ENCODE measurements at regions not wholly inside any gene's neighbourhood (a gene's known extent, or its start where the extent isn't known, plus 50 kb on each side); places are given as distances from the start of the nearest gene placed in this dataset.

DNA sequence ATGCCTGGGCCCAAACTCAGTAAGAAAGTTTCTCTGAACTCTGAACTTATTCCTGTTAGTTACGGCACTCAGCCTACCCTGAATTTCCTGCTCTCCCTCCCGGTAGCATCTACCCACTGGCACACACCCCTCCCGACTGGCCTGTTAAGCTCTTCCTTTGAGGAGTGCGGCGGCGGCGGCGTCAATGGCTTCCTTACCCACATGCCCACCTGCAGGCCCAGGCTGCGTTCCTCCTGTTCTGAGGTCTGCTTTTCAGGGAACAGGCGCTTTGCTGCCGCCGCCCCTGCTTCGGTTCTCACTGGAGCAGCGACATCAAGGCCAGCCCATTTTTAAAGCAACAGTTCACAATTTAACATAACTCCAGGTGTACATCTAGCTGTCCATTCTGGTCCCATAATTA, 432.4 kb downstream of the DCDC2C start:
- H3K4me3 ChIP-seq (replicated peaks; ENCODE audit: low read depth, low read length), result no peak overlapping the region
- no peak for DNase-seq (ENCODE audit: extremely low read depth, low read depth)
- TF ChIP-seq, protein P1, sequence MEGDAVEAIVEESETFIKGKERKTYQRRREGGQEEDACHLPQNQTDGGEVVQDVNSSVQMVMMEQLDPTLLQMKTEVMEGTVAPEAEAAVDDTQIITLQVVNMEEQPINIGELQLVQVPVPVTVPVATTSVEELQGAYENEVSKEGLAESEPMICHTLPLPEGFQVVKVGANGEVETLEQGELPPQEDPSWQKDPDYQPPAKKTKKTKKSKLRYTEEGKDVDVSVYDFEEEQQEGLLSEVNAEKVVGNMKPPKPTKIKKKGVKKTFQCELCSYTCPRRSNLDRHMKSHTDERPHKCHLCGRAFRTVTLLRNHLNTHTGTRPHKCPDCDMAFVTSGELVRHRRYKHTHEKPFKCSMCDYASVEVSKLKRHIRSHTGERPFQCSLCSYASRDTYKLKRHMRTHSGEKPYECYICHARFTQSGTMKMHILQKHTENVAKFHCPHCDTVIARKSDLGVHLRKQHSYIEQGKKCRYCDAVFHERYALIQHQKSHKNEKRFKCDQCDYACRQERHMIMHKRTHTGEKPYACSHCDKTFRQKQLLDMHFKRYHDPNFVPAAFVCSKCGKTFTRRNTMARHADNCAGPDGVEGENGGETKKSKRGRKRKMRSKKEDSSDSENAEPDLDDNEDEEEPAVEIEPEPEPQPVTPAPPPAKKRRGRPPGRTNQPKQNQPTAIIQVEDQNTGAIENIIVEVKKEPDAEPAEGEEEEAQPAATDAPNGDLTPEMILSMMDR (IDR thresholded peaks at IDR 0.05; ENCODE audit: low read depth, low read length, missing control alignments), result no peak

DNA sequence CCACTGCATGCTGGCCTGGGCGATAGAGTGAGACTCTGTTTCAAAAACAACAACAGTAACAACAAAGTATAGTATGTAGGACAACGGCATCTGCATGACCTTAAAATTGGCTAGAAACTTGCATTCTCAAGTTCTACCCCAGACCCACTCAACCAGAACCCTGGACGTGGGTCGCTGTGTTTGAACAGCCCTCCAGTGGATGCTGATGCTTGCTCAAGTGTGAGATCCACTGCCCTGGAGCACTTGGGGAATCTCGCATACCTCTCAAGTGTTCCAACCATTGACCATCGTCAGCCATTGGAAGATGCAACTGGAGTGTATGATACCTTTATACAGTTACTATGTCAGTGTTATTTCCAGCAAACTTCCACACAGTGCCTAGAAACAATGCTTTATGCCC, 435.9 kb downstream of the DCDC2C start:
- no peak overlapping the region for H3K4me3 ChIP-seq (replicated peaks; ENCODE audit: low read depth, low read length)
- DNase-seq (ENCODE audit: extremely low read depth, low read depth), result no peak
- TF ChIP-seq, protein P1 (IDR thresholded peaks at IDR 0.05; ENCODE audit: low read depth, low read length, missing control alignments), result no peak

DNA sequence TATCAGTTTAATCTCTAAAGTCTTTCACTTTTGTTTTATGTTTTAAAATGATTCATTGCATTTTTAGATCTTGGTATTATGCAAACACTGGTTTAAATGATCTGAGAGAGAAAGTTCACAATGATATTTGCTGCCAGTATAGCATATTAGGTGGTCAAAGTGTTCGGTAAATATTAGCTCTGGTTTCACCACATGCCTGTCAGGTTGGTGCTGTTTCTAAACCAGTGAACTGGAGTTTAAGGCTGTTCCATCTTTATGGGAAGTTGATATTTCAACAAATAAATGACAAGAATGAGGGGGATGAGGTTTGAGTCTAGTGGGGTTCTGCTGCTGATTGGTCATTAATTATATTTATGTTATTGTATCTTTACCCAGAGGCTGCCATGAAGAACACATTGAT, 436.4 kb downstream of the DCDC2C start:
- no peak for DNase-seq (ENCODE audit: extremely low read depth, low read depth)
- H3K4me3 ChIP-seq (replicated peaks; ENCODE audit: low read depth, low read length), result no peak overlapping the region
- TF ChIP-seq, protein P1 (IDR thresholded peaks at IDR 0.05; ENCODE audit: low read depth, low read length, missing control alignments), result no peak

DNA sequence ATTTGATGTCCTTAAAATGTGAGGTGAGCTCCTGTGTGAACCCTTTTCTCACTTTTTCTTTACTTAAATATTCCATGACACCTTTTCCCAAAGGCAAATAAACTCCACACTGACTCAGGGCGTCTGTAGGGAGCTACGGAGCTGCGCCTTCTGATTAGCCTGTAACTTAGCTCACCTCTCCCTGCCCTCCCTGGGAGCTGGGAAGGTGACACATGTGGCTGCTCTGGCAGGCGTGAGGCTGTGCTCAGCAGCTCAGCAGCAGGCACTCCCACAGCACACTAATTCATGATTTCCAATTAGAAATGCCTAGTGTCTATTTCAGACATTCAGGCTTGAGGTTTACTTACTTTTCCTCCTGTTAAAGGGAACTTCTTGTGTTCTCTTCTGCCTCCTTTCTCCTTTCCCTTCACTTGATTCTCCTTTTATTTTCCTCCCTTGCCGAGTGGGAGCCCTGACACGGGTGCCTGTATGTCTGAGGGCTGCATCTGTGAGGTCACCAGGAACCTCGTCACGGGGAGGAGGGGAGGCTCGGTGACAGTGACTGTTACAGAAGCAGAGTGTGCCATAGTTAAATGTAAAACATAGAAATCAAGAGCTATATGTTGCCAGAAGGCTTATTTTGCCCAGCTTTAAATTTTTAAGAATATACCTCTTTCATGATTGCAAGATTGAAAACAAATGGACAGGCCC, 437.1 kb downstream of the DCDC2C start:
- TF ChIP-seq, protein P1 (IDR thresholded peaks at IDR 0.05; ENCODE audit: low read depth, low read length, missing control alignments), result no peak
- no peak overlapping the region for H3K4me3 ChIP-seq (replicated peaks; ENCODE audit: low read depth, low read length)
- DNase-seq (ENCODE audit: extremely low read depth, low read depth), result no peak

DNA sequence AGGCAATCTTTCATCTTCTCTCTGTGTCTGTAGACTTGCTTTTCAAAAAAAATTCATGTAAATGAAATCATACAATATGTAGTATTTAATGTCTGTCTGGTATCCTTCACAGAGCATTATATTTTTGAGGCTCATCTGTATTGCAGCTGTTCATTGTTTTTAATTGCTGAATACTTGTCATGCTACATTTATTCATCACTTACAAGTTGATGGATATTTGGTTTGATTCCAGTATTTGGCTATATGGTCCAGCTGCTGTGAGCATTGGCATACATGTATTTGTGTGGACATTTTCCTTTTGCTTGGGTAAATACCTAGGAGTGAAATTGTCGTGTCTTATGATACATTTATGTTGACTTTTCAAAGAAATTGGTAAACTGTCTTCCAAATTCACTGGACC, 441.4 kb downstream of the DCDC2C start:
- TF ChIP-seq, protein P1 (IDR thresholded peaks at IDR 0.05; ENCODE audit: low read depth, low read length, missing control alignments), result no peak
- DNase-seq (ENCODE audit: extremely low read depth, low read depth), result no peak
- no peak overlapping the region for H3K4me3 ChIP-seq (replicated peaks; ENCODE audit: low read depth, low read length)

DNA sequence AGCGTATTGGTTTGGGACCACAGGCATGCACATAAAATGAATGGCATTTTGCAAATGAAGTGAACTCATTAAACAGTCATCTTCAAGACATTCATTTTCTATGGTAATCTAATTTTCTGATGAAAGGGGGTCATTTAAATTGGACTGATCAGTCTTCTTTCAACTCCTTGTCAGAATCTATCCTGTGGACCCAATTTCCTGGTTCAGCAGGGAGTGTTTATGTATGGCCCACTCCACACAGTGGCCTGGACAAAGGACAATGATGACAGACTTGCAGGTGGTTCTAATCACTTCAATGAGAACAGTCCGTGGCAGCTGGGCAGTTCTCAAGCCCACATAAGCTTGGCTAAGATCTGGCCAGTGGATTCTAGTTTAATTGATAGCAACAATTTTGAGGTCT, 448.1 kb downstream of the DCDC2C start:
- DNase-seq (ENCODE audit: extremely low read depth, low read depth), result no peak
- TF ChIP-seq, protein P1 (IDR thresholded peaks at IDR 0.05; ENCODE audit: low read depth, low read length, missing control alignments), result no peak

DNA sequence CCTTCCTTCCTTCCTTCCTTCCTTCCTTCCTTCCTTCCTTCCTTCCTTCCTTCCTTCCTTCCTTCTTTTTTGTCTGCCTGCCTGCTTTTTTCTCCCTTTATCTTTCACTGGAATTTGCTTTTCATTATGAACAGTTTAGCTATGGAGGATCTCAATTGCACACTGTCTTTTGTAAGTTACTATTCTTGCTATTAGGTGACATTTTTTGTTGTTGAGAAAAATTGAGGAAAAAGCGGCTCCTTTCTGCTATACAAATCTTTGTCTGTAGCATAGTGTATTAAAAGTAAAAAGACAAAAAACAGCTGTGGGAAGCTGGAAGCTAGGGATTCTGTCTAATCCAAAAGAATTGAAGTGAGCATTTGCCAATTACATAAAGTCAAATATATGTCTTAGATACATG, 448.7 kb downstream of the DCDC2C start:
- DNase-seq (ENCODE audit: extremely low read depth, low read depth), result no peak
- H3K4me3 ChIP-seq (replicated peaks; ENCODE audit: low read depth, low read length), result no peak overlapping the region
- TF ChIP-seq, protein P1 (IDR thresholded peaks at IDR 0.05; ENCODE audit: low read depth, low read length, missing control alignments), result no peak

More for the DNA sequence above, 448.1 kb downstream of the DCDC2C start:
- H3K4me3 ChIP-seq (replicated peaks; ENCODE audit: low read depth, low read length), result no peak overlapping the region

Data from HFF-Myc (cell line).